KBM-7 (cell line): ENCODE measurements at regions not wholly inside any gene's neighbourhood (a gene's known extent, or its start where the extent isn't known, plus 50 kb on each side); places are given as distances from the start of the nearest gene placed in this dataset.

Experiments
- DNase-seq: peaks from one replicate; pipeline ENCODE4 v3.0.0-alpha.2; 2015
- in situ Hi-C: fragments of 300-500 bp; cut with MboI; formaldehyde crosslinking; loops from 2 replicates; pipeline ENCODE4 v1.14.3; 2020; ENCODE audit warnings: low sequenced_read_pairs, low pct_unique_long_range_greater_than_20kb, mixed read lengths

DNA sequence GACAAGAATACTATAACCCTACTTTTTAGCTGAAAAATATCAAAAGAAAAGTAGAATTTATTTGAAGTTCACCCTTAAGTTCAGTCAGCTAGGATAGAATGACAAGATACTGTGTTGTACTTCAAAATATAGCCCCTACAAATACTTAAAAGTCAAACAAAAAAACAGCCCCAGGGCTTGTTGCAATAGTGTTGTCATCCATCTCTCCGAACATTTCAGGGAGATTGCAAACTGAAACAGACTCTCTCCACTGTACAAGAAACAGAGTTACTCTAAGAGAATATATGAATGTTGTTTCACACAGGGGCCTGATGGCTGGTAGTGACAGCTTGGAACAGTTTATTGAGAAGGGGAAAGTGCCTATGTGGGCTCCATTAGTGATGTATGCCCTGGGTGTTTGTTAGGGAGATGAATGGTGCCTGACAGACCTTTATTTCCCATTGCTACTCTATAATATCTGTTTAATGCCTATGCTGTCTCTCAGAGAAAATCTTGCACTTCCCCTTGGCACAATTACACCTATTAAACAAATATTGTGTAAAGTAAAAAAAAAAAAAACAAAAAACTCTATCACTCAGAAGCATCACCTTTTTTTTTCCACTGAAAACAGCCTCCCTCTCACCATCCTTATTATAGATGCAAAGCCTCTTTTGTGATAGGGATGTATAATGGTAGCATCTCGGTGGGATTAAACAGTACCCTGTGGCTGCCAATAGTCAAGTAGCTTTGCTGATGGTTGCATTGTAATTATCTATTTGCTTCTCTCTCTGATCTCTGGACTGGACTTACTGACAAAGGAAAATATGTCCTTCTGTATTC, 506.3 kb upstream of the LUZP2 start:
- in situ Hi-C loops: no loop called here
- no peak for DNase-seq

DNA sequence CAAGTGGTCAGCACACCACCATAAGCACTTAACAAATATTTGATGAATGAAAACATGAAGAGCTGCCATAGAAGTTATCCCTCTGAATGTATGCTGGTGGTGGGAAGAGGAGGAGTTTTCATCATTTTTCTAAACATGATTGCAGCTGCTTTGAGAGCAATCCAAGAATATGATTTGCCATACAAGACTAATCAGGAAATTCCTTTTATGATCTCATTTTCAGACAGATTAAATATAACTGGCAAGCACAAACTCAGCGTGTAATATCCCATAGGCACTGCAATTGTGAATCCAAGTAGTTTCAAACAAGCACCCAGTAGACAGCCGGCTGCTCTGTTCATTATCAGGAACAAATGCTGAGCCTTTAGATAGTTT, 505.7 kb upstream of the LUZP2 start:
- in situ Hi-C loops: no loop called here
- DNase-seq: no peak

DNA sequence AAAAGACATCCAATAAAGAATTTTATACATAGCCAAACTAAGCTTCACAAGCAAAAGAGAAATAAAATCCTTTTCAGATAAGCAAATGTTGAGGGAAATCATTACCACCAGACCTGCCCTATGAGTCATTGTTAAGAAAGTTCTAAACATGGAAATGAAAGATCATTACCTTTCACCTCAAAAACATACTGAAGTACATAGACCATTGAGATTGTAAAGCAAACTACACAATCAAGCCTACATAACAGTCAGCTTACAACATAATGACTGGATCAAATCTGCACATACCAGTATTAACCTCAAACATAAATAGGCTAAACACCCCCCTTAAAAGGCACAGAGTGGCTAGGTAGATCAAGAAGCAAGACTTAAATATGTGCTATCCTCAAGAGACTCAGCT, 501.0 kb upstream of the LUZP2 start:
- in situ Hi-C loops: no loop called here
- no peak for DNase-seq

DNA sequence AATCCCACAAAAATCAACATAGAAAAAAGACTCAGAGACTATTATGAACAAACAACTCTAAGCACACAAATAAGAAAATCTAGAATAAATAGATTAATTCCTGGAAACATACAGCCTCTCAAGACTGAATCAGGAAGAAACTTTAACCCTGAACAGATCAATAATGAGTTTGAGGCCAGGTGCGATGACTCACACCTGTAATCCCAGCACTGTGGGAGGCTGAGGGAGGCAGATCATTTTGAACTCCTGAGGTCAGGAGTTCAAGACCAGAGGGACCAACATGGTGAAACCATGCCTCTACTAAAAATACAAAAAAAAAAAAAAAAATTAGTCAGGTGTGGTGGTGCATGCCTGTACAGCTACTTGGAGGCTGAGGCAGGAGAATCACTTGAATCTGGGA, 499.5 kb upstream of the LUZP2 start:
- no peak for DNase-seq
- in situ Hi-C loops: no loop called here

DNA sequence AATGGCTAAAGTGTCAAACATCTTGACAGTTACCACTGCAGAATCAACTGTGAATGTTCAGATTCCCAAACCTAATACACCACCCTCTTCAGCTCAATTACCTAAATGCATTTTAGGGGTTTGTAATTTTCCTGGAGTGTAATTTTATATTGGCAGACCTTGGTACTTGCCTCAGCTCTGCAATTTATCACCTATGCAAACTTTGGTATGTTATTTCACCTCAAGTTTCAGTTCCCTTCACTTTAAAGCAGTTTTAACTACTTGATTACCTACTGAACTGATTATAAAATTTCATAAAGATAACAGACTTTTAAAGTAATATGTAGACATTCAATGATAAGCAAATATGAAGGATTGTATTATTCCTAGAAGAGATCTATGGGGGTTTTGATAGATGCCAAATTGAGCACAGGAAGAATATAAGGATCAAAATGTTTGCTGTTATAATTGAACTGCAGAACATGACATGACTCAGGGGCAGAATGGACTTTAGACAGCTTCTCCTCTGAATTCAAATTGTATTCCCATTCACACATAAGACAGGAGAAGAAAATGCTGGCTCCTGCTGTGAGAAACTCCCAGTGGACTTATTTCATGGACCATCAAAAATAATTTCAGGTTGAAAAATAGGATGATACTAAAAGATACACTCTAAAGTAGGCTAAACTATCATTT, 491.5 kb upstream of the LUZP2 start:
- in situ Hi-C loops: no loop called here
- DNase-seq: no peak

DNA sequence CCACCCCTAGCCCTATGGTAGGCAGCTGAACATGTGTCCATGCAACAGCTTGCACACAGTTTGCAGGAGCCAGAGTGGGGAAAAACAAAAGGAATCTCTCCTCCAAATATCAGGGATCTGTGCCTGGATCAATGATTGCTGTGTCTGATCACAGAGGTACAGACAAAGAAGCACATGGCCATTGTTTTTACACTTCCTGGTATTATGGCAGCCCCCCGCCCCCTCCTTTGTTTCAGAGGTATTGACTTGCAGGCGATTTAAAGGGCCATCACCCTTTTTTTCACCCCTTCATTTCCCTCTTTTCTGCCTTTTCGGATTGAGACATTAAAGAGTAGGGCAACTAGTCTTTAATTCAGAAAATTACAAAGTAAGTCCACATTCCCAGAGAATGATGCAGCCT, 453.0 kb upstream of the LUZP2 start:
- no peak for DNase-seq
- in situ Hi-C loops: no loop called here

DNA sequence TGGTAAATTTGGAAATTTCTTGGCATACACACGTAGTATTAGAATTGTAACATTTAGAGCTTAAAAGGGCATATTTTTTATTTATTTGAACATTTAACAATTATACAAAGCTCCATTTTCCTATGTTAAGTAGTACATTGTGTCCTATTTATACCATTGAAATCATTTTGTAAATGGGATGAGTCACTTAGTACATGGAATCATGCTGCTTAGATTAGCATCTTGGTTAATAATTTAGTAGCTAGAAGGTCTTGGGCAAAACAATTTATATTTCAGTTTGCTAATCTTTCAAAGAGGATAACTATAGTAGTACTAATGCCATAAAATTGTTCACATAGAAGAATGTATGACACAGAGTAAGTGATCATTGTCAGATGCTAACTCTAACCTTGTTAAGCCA, 450.1 kb upstream of the LUZP2 start:
- DNase-seq: no peak
- in situ Hi-C loops: no loop called here

DNA sequence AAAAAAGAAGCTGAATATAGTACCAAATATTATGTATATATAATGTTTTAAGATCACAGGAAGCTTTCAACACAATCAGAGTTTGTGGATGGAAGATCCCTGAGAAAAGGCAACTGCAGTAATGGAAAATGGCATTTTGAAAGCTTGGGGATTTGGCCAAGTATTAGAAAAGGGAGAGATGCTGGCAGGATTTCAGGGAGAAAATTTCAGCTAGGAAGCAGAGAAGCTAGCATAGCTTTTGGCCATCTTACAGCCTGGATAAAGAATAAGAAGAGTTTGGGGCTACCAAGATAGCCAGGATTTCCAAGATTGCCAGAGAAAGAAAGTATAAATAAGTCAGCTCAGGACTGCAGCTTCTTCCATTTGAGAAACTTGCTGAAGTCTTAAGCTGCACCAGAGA, 440.8 kb upstream of the LUZP2 start:
- no peak for DNase-seq
- in situ Hi-C loops: no loop called here

DNA sequence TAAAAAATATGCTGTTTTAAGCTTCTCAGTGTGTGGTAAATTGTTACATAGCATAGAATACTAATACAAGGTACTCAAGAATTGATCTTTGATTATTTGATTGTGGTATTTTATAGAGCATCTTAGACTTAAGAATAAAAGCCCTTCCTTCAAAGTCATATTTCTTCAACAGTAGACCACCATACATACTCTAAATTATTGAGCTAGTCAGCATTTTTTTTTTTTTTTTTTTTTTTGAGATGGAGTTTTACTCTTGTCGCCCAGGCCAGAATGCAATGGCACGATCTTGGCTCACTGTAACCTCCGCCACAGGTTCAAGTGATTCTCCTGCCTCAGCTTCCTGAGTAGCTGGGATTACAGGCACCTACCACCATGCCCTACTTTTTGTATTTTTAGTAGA, 436.7 kb upstream of the LUZP2 start:
- no peak for DNase-seq
- in situ Hi-C loops: no loop called here

DNA sequence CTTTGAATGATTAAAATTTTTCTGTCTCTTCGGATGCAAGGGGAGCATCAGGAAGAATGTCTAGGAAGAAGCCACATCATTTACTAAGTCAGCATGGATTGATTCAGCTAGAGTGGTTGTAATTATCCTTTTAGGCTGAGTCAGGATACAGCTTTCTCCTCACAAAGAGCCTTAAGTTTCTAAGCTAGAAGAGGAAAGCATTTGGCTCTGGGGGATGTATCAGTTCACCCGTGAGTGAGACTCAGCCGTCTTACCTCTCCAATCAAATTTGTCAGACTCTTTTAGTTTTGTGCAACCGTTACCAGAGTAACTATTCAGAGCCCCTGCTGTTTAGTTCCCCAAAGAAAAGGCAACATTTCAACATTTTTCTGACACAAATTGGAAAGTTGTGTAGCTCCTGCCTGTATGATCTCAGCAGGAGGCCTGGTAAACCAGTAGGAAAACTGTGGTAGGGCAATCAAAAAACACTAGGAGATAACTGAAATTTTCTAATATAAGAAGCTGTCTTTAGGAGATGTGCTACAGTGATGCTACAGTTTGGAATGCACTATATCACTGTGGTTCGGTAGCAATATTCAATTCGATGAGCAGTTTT, 432.4 kb upstream of the LUZP2 start:
- no peak for DNase-seq
- in situ Hi-C loops: no loop called here

DNA sequence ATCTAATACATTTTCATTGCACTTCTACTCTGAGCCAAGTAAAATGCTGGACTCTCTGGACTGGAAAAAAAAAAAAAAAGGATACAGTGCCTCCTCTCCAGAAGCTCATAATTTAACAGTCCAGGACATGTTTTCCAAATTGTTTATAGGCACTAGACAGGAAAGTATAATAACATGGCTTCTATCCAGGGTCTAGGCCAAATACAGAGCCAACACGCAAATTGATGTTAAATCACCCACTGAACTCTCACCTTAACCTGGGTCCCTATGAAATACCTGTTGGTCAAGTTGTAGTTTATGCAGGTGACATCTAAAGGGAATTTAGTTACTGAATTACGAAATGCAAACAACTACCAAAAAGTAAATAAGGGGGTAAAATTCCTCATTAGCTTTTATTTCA, 428.7 kb upstream of the LUZP2 start:
- no peak for DNase-seq
- in situ Hi-C loops: no loop called here

DNA sequence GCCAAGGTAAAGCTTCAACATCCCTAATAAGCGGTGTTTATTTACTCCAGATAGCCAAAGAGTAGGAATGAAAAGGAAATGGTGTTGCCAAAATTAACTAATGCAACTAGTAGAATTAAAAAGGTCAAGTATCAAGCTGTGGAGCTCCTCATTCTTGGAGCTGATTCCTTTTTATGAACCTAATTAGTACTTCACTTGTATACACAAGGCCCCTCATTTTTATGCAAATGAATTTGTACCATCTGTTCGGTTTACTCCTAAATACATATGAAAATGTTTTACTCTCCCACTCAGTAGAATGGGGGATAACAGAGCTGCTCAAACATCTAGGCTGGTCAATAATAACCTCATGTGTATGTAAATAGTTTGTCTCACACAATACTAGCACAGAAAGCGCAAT, 426.4 kb upstream of the LUZP2 start:
- no peak for DNase-seq
- in situ Hi-C loops: no loop called here

DNA sequence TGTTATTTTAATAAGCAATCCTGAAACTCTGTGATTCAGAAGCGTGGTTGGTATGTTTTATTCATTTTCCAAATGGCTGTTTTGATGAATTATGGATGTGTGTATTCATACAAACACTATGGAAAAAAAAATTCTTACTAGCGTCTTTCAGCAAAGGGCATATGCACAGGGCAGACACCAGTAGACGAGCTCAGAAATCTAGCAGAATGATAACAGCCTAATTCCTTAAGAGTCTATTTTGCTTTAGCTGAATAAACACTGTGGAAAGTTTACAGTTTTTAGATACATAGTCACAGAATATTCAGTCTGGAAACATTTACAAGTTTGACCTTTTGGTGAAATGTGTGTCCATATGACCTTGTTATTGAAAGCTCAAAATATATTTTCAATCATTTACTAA, 418.8 kb upstream of the LUZP2 start:
- DNase-seq: no peak
- in situ Hi-C loops: no loop called here

DNA sequence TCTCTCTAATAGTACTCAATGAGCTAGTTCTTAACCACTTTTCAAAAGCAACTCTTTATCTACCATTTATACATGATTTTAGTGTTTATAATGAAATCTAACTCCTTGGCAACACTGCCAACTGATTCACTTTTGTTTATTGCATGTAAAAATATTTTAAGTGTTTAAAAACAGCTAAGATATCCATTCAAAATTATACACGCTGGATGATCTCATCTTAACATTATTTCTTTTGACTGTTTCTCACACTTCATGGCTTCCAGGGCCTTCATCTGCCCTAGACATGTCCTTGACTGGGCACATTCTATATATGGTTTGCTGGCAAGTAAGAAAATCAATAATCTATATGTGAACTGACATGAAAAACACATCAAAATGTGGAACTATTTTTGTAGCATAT, 414.6 kb upstream of the LUZP2 start:
- in situ Hi-C loops: no loop called here
- DNase-seq: no peak

DNA sequence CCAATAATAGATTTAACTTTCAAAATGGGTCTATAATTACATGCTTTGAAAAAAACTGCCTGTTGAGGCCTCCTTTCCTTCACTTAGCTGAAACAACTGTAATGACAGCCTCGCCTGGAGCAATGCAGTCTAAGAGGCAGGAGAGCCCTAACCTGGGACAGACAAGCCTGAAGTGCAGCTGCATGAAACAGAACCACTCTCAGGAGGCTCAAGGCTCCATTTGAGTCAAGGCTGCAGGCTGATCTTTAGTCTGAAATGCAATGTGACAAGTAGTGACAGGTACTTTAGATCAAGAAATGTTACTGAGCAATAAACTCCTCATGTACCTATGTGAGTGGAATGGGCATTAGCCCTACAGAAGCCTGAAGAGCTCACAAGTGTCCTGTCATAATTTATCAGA, 414.0 kb upstream of the LUZP2 start:
- DNase-seq: no peak
- in situ Hi-C loops: no loop called here

DNA sequence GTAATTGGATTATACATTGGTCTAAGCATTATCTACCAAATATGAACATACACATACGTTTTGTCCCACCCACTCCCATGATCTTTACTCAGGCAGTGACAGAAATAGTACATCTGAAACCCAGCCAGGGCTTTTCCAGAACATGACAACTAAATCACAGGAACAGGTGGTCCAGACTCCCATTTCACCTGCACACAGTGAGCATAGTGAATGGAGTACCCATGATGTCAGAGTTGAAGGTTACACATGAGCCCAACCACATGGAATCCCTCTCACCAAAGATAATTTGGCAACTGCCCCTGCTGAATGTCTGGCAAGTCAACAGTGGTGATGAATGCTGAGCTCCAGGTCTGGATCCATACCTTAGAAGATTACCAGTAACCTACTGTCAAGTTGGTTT, 411.9 kb upstream of the LUZP2 start:
- in situ Hi-C loops: no loop called here

DNA sequence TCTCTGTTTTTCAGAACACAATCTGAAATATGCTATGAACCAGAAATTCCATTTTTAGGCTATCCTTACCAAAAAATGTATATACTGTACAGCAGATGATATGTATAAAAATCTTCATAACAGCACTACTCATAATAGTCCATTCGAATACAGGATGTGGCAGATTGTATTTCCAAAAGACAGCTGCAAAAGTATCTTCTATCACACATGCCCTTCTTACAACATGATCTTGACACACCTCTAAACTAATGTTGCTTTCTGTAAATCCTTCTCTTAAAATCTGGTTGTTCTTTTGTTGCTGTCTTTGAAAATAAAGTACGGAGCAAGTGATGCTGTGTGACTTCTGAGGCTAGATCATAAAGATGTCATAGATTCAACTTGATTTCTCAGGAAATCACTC, 409.9 kb upstream of the LUZP2 start:
- DNase-seq: no peak
- in situ Hi-C loops: no loop called here

More for the DNA sequence above, 411.9 kb upstream of the LUZP2 start:
- no peak for DNase-seq

DNA sequence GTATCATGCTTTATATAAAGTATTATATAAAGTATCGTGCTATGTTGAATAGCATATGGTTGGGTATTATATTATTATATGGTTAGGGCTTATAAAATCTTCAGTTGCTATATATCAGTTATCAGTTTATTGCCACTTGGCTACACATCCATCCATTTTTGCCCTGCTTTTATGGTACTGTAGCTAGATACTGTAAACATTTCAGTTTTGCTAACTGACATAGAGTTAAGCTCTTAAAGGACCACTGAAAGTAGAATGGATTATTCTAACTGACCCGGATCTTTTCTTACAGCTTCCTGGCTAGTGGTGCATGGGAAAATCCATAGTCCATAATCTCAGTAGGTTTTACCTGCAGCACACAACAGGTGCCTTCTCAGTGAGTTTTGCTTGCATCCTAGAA, 405.3 kb upstream of the LUZP2 start:
- in situ Hi-C loops: no loop called here

DNA sequence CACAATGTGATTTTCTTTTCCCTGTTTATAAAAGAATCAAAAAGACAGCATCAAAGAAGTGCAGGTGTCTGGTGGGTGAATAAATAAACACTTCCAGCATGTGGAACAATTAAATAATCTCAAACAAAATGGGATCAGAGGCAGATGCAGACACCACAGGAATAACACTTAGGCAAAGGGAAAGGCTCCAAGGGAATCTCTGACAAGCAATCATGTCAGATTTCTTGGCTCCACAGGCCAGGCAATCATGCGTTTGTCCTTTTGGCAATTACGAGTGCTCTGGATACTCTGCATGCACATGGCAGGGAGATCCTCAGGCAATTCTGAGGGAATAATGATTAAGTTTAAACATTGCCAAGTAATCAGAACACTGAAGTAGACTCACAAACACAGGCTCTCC, 403.5 kb upstream of the LUZP2 start:
- in situ Hi-C loops: no loop called here
- DNase-seq: no peak

More for the DNA sequence above, 405.3 kb upstream of the LUZP2 start:
- DNase-seq: no peak

DNA sequence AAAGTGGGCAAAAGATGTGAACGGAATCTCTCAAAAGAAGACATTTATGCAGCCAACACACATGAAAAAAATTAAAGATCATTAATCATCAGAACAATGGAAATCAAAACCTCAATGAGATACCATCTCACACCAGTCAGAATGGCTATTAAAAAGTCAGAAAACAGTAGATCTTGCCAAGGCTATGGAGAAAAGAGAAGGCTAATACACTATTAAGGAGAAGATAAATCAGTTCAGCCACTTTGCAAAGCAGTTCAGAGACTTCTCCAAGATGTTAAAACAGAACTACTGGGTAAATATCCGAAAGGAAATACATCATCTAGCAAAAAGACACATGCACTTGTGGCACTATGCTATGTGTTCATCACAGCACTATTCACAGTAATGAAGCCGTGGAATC, 388.2 kb upstream of the LUZP2 start:
- no peak for DNase-seq
- in situ Hi-C loops: no loop called here

DNA sequence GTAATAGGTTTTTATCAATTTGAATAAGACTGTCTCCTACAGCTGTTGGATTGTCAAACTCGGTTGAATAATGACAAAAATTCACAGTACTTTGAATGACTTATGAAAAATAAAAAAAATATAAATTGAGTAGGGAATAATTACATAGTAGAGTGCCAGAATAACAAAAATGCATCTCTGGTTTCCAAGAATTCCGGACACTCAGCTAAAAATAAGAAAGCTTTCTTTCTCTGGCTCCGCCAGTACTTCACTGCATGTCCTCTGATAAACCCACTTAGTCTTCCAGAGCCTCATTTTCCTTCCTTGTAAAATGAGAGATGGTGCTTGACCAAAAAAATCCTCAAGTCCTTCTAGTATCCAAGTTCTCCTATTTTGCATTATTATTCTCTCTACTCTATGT, 374.6 kb upstream of the LUZP2 start:
- in situ Hi-C loops: no loop called here
- DNase-seq: no peak
